Coronary artery (tissue), 2 donors: ENCODE measurements at regions not wholly inside any gene's neighbourhood (a gene's known extent, or its start where the extent isn't known, plus 50 kb on each side); places are given as distances from the start of the nearest gene placed in this dataset.
A peak's percentile ranks its signal among the peaks of the same experiment; 100 is the strongest.
"Not testable (repeated sequence)": the region's sequence is repeated elsewhere in the genome, so short reads cannot be mapped to it uniquely, and the experiment has no call there.

ENCODE experiments used
- DNase-seq: peaks from one replicate; pipeline ENCODE4 v3.0.0-alpha.2; 2017; ENCODE audit warnings: low spot score
- H3K27ac ChIP-seq, 2 donors: fragments of 200-600 bp; sonication (generic); one replicate each; pipeline ENCODE4 v1.5.1; 2016 to 2019
- H3K4me3 ChIP-seq: fragments of 200-600 bp; sonication (generic); 2 replicates; pipeline ENCODE4 v1.5.1; 2016; ENCODE audit warnings: mild to moderate bottlenecking, moderate library complexity
- TF ChIP-seq, protein P1 (sequence below): fragments of 200-600 bp; sonication (generic); IDR thresholded peaks from one replicate; pipeline ENCODE4 v1.5.1; 2019; ENCODE audit warnings: antibody characterized with exemption

DNA sequence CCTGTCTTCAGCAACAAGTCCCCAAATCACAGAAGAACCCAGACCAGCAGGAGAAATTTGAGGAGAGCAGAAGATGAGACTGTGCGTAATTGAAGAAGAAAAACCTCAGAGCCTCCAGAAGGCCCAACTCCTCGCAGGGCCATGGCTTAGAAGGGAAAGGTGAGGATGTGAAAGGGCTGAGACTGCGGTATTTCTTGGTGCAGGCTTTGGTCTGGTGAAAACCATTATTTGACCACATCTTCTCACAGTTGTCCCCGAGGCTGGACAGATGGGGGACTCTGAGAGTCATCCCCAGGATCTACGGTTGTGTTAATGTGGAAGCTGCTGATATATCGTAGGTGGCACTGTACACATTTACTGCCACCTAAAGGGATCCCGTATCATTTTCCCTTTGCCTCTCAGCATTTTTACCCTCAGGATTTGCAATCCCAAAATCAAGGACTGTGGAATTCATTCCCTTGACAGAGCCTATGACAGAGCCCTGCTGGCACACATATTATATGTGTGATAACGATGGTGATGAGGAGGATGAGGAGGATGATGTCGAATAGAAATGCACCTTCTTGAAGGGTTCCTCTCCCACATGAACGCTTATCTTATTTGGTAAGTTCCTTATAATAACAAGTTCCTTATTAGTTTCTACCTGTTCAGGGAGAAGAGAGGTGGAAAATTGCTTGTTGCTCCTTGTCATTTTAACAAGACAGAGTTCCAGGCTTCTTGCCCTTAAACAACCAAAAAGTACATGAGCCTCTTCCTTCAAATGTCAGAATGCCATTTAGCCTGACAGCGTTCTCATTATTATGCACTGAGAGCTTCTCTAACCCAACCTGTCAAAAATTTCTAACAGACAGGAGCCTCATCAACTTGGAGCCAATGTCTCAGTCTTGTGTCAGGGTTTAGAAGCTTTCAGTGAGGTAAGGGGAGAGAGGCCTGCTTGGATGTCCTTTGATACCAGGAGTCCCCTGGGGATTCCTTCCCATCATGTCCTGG is 135.8 kb downstream of the PXDC1 start:
- TF ChIP-seq, protein P1, sequence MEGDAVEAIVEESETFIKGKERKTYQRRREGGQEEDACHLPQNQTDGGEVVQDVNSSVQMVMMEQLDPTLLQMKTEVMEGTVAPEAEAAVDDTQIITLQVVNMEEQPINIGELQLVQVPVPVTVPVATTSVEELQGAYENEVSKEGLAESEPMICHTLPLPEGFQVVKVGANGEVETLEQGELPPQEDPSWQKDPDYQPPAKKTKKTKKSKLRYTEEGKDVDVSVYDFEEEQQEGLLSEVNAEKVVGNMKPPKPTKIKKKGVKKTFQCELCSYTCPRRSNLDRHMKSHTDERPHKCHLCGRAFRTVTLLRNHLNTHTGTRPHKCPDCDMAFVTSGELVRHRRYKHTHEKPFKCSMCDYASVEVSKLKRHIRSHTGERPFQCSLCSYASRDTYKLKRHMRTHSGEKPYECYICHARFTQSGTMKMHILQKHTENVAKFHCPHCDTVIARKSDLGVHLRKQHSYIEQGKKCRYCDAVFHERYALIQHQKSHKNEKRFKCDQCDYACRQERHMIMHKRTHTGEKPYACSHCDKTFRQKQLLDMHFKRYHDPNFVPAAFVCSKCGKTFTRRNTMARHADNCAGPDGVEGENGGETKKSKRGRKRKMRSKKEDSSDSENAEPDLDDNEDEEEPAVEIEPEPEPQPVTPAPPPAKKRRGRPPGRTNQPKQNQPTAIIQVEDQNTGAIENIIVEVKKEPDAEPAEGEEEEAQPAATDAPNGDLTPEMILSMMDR: no peak
- Histone ChIP-seq H3K4me3 (no peak overlapping the region), H3K27ac (no peak overlapping the region)
- DNase-seq: peak; percentile 35

DNA sequence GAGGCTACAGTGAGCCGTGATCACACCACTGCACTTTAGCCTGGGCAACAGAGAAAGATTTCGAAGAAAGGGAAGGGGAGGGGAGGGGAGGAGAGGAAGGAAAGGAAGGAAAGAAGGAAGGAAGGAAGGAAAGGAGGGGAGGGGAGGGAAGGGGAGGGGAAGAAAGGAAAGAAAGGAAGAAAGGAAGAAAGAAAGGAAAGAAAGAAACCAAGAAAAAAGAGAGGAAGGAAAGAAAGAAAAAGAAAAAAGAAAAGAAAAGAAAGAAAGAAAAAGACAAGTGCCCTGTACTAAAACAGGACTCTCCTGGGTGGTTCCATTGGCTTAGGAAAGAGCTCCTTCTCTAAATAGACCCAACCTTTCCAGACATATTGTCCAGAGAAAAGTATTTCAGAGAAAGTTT is 136.6 kb downstream of the PXDC1 start:
- H3K27ac ChIP-seq: no peak overlapping the region
- TF ChIP-seq, protein P1: no peak
- DNase-seq: no peak

DNA sequence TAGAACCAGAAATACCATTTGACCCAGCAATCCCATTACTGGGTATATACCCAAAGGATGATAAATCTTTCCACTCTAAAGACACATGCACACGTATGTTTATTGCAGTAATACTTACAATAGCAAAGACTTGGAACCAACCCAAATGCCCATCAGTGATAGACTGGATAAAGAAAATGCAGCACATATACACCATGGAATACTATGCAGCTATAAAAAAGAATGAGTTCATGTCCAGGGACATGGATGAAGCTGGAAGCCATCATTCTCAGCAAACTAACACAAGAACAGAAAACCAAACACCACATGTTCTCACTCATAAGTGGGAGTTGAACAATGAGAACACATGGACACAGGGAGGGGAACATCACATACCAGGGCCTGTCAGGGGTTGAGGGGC is 137.9 kb downstream of the PXDC1 start:
- not testable (repeated sequence) for H3K27ac ChIP-seq, DNase-seq, H3K4me3 ChIP-seq

More for the DNA sequence above, 136.6 kb downstream of the PXDC1 start:
- H3K4me3 ChIP-seq: no peak overlapping the region

DNA sequence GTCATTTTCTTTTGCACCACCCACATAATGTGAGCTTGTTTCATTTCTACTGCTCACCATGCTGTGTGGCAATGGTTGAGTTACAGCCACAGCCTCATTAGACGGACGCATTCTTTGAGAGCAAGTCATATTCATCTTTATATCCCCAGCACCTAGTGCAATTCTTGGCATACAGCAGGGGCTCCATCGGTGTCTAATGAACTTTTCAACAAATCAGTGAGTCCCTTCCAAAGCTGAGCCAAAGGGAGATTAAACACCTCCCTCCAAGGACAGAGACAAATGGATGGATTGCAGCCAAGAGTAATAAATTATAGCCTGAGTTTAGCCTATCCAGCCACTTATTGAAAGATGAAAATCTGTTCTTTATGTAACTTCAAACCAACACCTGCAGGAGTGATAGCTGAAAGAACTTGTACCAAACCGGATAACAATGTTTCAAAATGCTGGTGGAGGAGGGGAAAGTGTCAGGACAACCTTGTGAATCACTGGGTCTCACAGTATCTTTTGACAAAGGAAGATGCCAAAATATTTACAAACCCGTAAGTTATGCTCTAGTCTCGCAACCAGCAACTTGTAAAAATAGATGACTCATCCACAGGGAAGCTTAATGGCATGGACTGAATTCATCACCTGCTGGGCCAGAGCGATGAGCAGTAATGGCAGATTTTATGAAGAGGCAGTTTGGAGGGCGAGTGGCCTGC is 139.0 kb downstream of the PXDC1 start:
- TF ChIP-seq, protein P1: no peak

DNA sequence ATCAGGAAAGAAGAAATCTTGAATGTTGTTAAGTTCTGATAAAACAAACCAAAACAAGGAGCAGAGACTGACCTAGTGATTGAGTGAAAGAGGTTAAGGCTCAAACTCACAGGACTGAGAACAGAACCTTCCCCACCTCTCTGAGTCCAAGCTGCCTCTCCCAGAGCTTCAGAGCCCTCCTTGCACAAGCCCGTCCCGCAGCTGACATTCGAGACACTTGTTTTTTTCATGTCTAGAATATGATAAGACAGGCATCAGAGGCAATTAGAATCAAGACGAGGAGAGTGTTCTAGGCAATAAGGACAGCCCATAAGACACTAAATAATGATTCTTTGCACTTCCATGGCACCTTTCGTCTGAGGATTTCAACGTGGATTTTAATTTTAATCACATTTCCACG is 140.6 kb downstream of the PXDC1 start:
- Histone ChIP-seq H3K27ac (no peak overlapping the region), H3K4me3 (no peak overlapping the region)
- peak; percentile 12 for DNase-seq
- TF ChIP-seq, protein P1: no peak

More for the DNA sequence above, 139.0 kb downstream of the PXDC1 start:
- H3K27ac ChIP-seq: no peak overlapping the region
- peak; percentile 40 for DNase-seq
- H3K4me3 ChIP-seq: no peak overlapping the region

DNA sequence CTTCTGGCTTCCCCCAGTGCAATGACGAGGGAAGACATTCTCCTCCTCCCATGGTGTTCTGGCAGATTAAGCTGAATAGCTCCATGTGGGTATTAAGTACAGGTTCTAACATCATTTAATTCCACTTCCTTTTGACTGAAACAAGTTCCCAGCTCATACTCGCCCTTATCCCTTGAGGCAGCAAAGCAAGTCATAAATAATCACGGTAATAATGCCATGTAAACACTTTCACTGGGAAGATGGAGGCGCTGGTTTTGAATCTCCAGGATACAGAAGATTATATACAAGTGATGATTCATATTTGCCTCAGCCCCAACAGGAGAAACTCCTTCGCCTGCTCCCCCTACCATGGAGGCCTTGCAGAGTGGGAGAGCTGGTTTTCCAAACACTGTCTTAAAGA is 141.3 kb downstream of the PXDC1 start:
- H3K27ac ChIP-seq: no peak overlapping the region
- TF ChIP-seq, protein P1: no peak
- no peak overlapping the region for H3K4me3 ChIP-seq
- DNase-seq: peak; percentile 26

DNA sequence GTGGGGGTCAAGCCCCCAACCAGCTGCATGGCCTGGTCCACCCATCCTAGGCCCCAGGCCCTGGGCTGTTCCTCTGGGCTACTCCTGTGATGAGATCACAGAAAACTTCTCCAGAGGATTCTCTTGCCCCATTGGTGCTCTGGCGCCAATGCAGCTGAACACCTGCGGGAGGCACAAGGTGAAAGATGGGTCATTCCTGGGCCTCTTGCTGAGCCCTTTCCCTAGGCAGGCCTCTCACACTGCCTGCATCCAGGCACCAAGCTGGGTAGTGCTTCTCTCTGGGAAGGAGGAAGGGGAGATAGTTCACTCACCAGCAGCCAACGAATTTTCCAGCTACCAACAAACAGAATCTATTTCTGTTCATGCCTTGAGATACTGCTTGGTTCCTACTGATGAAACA is 142.1 kb downstream of the PXDC1 start:
- TF ChIP-seq, protein P1: no peak
- Histone ChIP-seq H3K4me3 (no peak overlapping the region), H3K27ac (no peak overlapping the region)
- DNase-seq: peak; percentile 45
